ENCODE measurements at regions not wholly inside any gene's neighbourhood (a gene's known extent, or its start where the extent isn't known, plus 50 kb on each side); places are given as distances from the start of the nearest gene placed in this dataset.

- Histone ChIP-seq H3K27ac (no peak overlapping the region), H3K9me3 (no peaks in the 10 kb centered on the region), H3K36me3 (ENCODE audit: insufficient read depth in 1 of 2, low read depth in 1 of 2) (no peaks in the 10 kb centered on the region), H3K4me1 (no peaks in the 10 kb centered on the region), H3K27me3 (ENCODE audit: insufficient read depth in 3 of 3, low read length in 2 of 3) (no peaks in the 10 kb centered on the region), H3K4me3 (no peak overlapping the region)
- DNase-seq (no peak), ATAC-seq (no peak)
- 67 to 83% (median 78%) methylated on average over 2 of the region's 2 CpGs for WGBS, 3 donors
- intact Hi-C loops (cut with DNase I) = no loop called here
- TF ChIP-seq, protein P1, sequence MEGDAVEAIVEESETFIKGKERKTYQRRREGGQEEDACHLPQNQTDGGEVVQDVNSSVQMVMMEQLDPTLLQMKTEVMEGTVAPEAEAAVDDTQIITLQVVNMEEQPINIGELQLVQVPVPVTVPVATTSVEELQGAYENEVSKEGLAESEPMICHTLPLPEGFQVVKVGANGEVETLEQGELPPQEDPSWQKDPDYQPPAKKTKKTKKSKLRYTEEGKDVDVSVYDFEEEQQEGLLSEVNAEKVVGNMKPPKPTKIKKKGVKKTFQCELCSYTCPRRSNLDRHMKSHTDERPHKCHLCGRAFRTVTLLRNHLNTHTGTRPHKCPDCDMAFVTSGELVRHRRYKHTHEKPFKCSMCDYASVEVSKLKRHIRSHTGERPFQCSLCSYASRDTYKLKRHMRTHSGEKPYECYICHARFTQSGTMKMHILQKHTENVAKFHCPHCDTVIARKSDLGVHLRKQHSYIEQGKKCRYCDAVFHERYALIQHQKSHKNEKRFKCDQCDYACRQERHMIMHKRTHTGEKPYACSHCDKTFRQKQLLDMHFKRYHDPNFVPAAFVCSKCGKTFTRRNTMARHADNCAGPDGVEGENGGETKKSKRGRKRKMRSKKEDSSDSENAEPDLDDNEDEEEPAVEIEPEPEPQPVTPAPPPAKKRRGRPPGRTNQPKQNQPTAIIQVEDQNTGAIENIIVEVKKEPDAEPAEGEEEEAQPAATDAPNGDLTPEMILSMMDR (IDR thresholded peaks at IDR 0.05) = no peak
Measured at GRCh38 chr12:107486140-107486892, 199.3 kb upstream of the PWP1 start.

DNA sequence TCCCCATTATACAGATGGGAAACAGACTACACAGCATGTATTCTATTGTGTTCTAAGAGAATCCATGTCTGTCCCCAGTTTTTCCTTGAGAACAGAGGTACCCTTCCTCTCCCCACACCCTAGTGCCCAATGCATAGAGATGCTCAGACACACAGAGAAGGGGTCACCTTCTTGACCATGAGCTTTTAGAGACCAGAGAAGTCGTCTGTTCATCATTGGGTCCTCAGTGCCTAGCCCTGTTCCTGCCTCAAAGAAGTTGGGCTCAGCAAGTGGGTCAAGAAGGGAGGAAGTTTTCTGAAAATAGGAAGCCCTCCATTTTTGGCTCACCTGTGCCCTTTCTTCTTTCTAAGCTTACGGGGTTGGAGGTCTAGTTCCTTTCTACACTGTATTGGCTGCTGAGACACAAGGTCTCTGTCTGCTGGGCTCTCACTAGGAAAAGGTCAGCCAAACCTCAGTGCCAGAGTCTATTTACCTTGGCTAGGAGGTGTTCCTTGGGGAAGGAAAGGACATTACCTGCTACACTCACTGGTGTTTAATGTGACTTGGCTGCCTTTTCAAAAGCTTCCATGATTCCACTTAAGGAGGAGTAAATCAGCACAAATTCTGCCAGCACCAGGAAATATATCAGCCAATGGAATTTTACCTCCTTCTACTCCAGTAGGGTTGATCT lies 198.5 kb upstream of the PWP1 start:
- intact Hi-C loops (cut with DNase I) = no loop called here
- DNase-seq (no peak), ATAC-seq (no peak)
- H3K27ac ChIP-seq = no peak overlapping the region
- H3K27me3 ChIP-seq (ENCODE audit: insufficient read depth in 3 of 3, low read length in 2 of 3) = no peaks in the 10 kb centered on the region
- H3K36me3 ChIP-seq (ENCODE audit: insufficient read depth in 1 of 2, low read depth in 1 of 2) = no peaks in the 10 kb centered on the region
- H3K9me3 ChIP-seq = no peaks in the 10 kb centered on the region
- WGBS, 3 donors = 70 to 84% (median 77%) methylated on average over 2 of the region's 2 CpGs
- no peak overlapping the region for H3K4me3 ChIP-seq
- TF ChIP-seq, protein P1 (IDR thresholded peaks at IDR 0.05) = no peak
- no peaks in the 10 kb centered on the region for H3K4me1 ChIP-seq

GRCh38 chr12:107488666-107489065 lies 196.9 kb upstream of the PWP1 start:
- Histone ChIP-seq H3K4me3 (no peak overlapping the region), H3K9me3 (no peaks in the 10 kb centered on the region), H3K27me3 (ENCODE audit: insufficient read depth in 3 of 3, low read length in 2 of 3) (no peaks in the 10 kb centered on the region), H3K27ac (no peak overlapping the region), H3K4me1 (no peaks in the 10 kb centered on the region), H3K36me3 (ENCODE audit: insufficient read depth in 1 of 2, low read depth in 1 of 2) (no peaks in the 10 kb centered on the region)
- WGBS, 3 donors = 73 to 86% (median 81%) methylated on average over 2 of the region's 2 CpGs
- DNase-seq (no peak), ATAC-seq (no peak)
- intact Hi-C loops (cut with DNase I) = no loop called here
- TF ChIP-seq, protein P1 (IDR thresholded peaks at IDR 0.05) = no peak

- intact Hi-C loops (cut with DNase I) = no loop called here
- Histone ChIP-seq H3K4me1 (no peaks in the 10 kb centered on the region), H3K4me3 (no peak overlapping the region), H3K36me3 (ENCODE audit: insufficient read depth in 1 of 2, low read depth in 1 of 2) (no peaks in the 10 kb centered on the region), H3K27ac (no peak overlapping the region), H3K27me3 (ENCODE audit: insufficient read depth in 3 of 3, low read length in 2 of 3) (no peaks in the 10 kb centered on the region), H3K9me3 (no peaks in the 10 kb centered on the region)
- WGBS, 3 donors = 83 to 91% (median 86%) methylated on average over 3 of the region's 3 CpGs
- ATAC-seq (no peak), DNase-seq (no peak)
- TF ChIP-seq, protein P1 (IDR thresholded peaks at IDR 0.05) = no peak
Measured at GRCh38 chr12:107490010-107490409, 195.6 kb upstream of the PWP1 start.
